NOMO-1 treated with DMSO at 0.1 percent for 48 hours (cell line): ENCODE measurements at regions not wholly inside any gene's neighbourhood (a gene's known extent, or its start where the extent isn't known, plus 50 kb on each side); places are given as distances from the start of the nearest gene placed in this dataset.

Experiments used
- DNase-seq: peaks from one replicate; lab custom pipeline; 2025; ENCODE audit not compliant: unreplicated experiment; lab: John Stamatoyannopoulos, UW

DNA sequence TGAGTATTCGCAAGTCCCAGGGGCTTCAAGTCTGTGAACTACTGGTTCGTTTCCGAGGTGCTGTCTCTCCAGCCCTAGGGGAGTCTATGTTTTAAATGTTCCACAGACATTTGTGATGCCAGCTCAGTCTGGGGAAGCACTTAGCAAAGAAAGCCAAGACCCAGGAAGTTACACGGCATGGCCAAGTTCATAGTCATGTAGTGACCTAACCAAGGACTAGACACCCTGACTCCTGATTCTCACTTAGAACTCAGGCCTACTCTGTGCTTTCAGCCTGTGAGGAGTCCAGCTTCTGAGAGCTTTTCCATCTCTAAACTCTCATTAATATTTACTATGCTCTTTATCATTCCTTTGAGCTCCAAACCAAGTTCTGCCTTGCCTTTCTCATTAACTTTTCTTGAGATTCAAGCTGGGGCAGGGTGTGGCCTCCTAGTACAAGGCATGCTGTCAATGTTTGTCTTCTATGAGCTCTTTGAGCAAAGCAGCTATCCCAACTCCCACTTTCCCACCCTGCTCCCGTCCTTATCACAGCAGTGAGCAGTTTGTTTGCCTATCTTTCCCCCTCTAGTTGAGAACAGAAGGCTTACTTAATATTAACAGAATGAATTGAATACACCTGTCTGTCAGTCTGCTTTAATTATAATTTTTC lies 105.4 kb upstream of the FAM9C start:
- no peak for DNase-seq

GRCh38 chrX:13147733-13148132 lies 103.3 kb upstream of the FAM9C start:
- DNase-seq = no peak

DNA sequence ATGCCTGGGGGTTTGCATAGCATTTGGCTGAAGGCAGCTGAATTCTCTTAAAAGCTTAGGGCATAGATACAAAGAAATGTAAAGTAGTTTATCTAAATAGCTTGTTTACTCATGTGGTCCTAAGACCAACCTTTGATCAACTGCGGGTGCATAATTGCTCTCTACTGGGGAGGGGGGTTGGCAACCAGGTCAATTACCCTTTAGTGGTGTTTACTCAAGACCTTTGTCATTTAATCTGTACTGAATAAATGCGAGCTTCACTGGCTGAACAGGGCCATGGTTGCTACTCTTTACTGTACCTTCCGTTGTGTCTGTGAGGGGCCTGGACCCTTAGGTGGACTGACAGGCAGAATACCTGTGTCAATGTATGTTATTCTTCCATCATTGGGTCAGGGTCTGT lies 102.7 kb upstream of the FAM9C start:
- no peak for DNase-seq

- no peak for DNase-seq
Measured at GRCh38 chrX:13144927-13145655, 100.7 kb upstream of the FAM9C start.

DNA sequence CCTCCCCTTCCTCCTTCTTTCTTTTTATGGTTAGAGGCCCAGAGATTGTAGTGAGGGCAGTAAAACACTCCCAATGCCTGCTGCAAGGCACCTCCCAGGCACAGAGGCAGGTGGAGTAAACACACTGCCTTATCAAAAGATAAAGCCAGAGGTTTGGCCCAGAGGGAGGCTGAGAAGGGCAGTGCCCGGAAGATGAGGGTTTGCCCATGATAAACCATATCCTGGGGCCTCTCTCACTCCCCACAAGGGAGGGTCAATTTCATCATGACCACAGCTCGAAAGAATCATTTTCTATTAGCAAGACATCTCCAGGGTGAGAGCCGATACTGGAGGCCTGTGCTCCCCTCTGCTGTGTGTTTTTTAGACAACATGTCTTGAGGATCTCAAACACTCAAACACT lies 98.5 kb upstream of the FAM9C start:
- DNase-seq = peak; percentile 44

GRCh38 chrX:13140007-13140406 lies 95.6 kb upstream of the FAM9C start:
- DNase-seq = no peak

DNA sequence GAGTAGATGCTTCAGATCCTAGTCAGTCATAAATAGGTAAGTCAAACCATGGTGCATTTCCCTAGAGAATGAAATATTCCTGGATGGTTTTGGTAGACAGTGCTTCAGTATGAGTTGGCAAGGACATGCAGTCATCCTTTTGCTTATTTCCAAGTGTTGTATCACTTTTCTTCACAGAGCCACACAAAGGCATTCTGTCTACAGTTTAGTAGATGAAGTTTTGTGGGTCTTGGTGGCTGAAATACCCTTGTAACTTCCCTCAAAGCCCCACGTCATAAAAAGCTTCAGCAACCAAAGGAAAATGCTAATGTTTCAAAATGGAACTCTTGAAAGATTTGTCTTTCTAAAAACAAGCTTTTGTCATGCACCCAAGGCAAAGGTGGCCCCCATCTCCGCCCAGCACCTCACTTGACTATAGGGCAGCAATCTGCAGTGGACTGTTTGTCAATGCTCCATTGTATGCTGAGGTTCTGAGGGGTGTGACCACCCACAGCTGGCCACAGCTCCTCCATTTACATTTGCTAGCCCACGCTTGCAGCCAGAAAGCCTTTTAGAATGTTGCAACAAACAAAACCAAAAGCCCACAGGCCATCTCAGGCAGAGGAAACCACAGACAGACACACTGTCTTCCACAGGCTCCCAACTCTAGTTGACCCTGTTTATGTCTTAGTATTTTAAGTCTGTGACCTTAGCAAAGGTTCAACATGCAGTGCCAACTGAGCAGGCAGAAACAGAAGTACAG lies 87.1 kb upstream of the FAM9C start:
- peak; percentile 95 for DNase-seq

GRCh38 chrX:13130816-13131215 lies 86.4 kb upstream of the FAM9C start:
- DNase-seq = no peak

DNA sequence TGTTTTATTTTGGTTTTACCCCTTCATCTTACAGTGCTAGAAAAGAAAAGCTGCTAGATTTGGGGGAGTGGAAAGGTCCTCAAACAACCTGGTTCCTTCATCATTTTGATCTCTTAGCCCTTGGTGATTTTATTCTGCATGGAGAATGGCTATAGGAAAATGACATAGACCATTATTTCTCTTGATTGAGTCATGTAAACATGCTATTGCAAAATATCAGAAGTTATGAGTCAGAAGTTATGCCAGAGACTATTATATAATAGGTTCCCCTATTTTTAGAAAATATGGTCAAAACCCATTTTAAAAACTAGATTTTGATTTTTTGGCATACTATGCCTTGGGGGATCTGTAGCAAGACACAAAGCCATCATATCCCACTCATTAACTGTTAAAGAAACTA lies 83.7 kb upstream of the FAM9C start:
- peak; percentile 76 for DNase-seq

GRCh38 chrX:13126775-13127174 lies 82.4 kb upstream of the FAM9C start:
- DNase-seq = no peak

DNA sequence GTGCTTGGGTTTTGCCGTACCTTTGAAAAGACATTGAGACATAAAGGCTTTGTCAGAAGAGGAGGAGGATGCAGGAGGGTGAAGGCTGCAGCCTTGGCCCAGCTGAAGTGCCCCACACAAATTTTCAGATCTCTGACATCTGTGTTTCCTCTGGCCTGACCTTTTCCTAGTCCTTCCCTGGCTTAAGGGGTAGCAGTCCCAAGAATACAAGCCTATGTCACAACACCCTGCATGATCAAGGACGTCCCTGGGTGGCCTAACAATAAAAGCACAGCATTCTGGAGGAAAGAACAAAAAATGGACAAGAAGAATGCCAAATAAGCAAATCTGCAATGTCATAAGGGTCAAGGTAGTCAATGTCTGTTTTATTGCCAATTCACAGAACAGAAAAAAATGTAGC lies 80.8 kb upstream of the FAM9C start:
- DNase-seq = no peak

GRCh38 chrX:13123857-13124345 lies 79.5 kb upstream of the FAM9C start:
- DNase-seq = no peak

GRCh38 chrX:13123247-13123856 lies 78.9 kb upstream of the FAM9C start:
- DNase-seq = no peak

DNA sequence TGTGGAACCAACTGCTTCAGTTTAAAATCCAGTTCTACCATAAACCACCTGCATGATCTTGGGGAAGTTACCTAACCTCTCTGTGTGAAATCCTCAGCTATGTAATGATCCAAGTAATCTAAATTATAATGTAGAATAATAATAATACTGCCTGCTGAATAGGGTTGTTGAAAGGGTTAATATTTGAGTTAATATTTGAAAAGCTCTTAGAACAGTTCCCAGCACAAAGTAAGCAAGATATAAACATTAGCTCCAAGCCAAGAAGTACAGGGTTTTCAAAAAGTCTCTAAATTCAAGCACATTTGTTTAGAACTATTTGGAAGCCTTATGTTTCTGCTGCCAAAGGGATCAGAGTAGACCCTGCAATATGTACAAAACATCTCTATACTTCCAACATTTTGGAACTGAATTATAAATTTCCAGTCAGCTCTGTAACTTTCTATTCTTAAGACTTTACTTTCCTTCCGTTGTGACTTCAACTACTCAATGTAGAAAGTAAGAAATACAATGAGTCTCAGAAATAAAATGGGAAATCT lies 76.7 kb upstream of the FAM9C start:
- no peak for DNase-seq

DNA sequence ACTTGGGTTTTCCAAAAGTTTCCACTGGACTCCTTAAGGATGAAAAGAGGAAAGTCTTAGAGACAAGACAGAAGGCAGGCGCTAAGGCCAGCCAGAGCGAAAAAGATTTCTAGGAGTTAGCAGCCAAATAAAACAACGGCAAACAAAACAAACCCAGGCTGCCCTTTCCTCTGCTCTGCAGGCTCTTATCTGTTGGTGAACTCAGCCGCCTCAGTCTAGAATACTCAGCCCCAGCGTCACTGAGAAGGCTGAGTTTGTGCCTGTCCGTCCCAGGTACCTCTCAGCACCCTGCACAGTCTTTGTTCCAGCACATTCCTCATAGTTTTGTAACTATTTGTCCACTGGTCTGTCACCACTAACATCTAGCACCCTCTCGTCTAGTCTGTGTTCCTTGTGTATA lies 75.6 kb upstream of the FAM9C start:
- no peak for DNase-seq

DNA sequence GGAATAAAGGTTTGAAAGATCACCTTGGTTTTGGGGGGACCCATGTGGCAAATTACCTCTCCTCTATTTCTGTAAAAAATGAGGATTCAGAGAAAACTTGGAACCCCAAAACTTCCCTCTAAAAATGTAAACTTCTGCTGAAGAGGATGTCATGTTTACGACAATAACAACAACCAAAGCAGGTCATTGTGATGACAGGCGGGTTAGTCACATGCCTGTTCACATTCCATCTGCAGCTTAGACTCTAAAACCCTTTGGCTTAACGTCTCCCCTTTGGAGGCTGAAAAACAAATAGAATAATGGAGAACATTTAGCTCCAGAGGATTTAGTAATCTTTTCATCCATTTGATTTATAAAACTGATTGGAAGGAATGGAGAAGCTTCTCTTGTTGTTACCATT lies 75.0 kb upstream of the FAM9C start:
- no peak for DNase-seq

DNA sequence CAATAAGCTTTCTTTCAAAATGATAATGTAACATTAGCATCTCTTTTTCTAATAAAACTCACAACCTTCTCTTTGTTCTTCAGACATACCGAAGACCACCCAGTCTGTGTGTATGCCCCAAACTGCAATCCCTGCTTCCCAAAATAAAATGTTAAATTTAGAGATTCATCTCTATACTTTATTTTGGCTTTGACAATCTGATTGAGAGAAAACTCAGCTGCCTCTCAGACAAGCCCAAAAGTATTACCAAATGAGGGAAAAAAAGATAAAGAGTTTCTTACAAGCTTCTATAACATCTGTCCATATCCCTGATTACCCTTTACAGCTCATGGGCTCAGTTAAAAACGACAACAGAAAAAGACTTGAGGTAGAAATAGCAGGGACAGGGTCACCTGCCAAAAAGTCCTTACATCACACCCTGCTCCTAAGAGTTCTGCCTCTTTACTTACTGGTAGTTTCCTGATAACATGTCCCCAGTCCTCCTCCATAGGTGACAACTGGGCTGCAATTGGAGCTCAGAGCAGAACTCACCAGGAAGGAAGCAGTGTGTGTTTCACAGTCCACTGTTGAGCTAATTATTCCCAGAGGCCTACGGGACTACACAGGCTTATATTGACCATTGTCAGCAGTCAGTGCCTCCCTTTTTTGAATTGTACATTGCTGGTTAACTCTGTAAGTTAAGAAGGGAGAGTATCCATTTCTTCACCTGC lies 70.9 kb upstream of the FAM9C start:
- DNase-seq = no peak

- DNase-seq = no peak
Measured at GRCh38 chrX:13112499-13112898, 68.1 kb upstream of the FAM9C start.

DNA sequence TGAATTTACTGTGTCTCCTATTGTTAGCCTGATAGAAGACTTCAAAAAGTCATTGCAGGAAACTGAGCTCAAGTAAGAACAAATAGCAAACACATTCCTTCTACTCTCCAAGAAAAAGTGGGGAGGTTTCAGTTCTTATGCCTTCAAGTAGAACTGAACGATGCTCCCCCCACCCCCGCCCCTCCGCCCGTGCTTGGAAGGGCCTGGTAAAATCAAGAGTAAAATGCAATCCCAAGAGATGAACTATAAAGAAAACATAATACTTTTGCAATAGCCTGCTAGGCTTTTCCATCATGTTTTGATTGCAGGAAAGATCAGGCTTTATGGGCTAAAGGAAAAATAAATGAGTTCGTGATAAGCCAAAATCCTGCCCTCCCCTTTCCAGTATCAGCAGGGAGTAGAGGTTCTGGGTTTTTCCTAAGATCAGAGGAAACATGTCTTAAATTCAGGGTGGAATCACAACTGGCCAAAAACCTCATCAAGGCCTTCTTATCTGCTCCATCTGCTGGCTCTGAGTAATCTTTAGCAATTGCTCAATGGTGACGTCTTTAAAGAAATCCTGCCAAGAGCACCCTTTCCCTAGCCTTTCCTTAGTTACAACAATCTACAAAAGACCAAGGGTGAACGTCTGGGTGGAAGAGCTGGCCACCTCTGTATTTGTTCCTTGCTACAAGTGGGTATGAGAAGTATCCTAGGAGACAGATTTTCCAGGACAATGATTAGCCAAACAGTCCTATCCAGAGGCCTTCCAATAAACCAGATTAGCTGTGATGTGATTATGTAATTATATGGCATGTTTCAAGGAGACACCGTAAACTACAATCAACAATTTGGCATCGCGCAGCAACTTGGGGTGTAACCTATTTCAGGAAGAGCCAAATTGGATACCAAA lies 66.3 kb upstream of the FAM9C start:
- peak; percentile 24 for DNase-seq

DNA sequence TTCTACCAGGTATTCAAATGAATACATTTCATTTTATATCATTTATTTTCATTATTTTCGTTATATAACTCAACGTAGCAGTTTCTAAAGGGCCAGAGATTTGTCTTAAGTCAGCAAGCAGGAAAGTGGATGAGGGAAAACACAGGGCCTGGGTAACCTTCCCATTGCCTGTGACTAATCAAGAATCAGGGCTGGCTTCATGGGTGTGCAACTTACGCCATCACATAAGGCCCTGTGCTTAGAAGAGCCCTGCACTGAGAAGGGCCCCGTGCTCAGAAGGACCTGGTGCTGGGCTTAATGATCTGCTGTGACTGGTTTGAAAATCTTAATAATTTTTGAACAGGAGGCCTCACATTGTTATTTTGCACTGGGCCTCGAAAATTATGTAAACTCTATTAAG lies 65.4 kb upstream of the FAM9C start:
- no peak for DNase-seq
